Non-pigmented ciliary epithelial cell (primary cell): ENCODE measurements at regions not wholly inside any gene's neighbourhood (a gene's known extent, or its start where the extent isn't known, plus 50 kb on each side); places are given as distances from the start of the nearest gene placed in this dataset.
A peak's percentile ranks its signal among the peaks of the same experiment; 100 is the strongest.

ENCODE experiments used
- DNase-seq: peaks from one replicate; pipeline ENCODE4 v3.0.0-alpha.2; 2010; ENCODE audit warnings: low read depth

GRCh38 chr4:120431180-120431579 lies 364.5 kb upstream of the MAD2L1 start:
- no peak for DNase-seq

- no peak for DNase-seq
Observed at GRCh38 chr4:120418146-120418545, 351.5 kb upstream of the MAD2L1 start.

DNA sequence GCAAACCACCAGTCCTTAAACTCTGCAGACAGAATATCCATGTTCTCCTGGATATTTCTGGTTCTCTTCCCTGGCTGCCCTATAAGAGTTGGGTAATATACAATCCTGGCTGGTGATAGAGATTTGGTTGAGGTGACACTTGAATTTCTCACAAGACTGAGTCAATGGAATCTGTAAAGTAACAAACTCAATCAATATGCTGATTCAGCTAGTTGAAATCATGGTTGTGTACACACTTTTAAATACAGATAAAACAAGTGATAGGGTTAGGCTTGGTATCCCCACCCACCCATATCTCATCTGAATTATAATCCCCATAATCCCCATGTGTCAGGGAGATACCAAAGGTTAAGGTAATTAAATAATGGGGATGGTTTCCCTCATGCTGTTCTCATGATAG lies 349.2 kb upstream of the MAD2L1 start:
- DNase-seq = no peak

DNA sequence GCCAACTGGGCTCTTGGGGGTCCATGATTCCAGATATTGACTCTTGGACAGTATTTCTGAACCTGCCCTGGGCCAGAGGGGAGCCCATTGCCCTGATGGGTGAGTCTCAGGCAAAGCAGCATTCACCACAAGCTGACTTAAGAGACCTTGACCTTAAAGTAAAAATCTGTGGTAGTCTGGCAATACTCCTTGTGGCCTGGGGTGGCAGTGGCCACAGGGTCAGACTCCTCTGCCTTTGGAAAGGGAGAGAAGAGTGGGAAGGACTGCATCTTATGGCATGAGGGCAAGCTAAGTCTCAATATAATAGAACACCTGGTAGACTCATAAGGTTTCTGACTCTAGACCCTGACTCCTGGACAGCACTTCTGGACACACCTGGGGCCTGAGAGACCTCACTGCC lies 340.3 kb upstream of the MAD2L1 start:
- no peak for DNase-seq

GRCh38 chr4:120403296-120403695 lies 336.6 kb upstream of the MAD2L1 start:
- DNase-seq = no peak

DNA sequence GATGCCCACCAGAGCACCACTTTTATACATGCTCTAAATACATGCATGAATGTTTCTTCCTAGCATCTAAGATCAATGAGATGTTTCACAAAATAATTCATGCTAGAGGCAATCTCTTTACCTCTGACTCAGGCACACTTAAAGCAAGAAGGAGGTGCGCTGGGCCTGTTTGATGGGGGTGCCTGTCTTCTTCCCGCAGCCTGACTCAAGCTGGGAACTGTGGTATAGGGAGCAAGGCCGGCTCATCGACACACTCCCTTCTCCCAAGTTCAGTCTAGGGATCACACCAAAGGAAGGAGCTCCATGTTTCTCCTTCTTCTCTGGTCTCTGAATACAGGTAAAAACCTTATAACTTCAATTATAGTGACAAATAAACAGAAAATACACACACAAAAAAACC lies 333.8 kb upstream of the MAD2L1 start:
- DNase-seq = no peak

GRCh38 chr4:120399826-120400225 lies 333.2 kb upstream of the MAD2L1 start:
- no peak for DNase-seq

DNA sequence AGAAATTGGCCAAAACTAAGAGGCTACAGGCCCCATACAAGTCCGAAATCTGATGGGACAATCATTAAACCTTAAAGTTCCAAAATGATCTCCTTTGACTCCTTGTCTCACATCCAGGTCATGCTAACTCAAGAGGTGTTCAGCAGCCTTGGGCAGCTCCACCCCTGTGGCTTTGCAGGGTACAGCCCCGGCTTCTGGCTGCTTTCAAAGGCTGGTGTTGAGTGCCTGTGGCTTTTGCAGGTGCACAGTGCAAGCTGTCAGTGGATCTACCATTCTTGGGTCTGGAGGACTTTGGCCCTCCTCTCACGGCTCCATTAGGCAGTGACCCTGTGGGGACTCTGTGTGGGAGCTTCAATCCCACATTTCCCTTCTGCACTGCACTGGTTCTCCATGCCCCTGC lies 329.1 kb upstream of the MAD2L1 start:
- no peak for DNase-seq

DNA sequence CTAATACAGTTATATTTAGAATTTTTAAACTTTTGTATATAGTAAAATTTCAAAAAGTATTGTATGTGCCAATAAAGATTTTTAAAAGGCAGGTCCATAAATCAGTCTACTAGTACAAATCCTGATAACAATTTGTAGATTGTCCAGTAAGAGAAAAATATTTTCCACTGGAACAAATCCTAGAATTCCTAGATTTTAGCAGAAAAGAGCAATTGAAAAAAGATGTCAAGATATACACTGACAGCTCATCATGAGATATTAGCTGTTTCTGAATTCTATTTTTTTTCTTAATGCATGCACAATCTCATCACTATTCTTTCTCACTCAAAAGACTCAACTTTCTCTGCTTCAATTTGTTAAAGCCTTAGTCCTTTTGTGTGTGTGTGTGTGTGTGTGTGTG lies 289.2 kb upstream of the MAD2L1 start:
- DNase-seq = no peak

DNA sequence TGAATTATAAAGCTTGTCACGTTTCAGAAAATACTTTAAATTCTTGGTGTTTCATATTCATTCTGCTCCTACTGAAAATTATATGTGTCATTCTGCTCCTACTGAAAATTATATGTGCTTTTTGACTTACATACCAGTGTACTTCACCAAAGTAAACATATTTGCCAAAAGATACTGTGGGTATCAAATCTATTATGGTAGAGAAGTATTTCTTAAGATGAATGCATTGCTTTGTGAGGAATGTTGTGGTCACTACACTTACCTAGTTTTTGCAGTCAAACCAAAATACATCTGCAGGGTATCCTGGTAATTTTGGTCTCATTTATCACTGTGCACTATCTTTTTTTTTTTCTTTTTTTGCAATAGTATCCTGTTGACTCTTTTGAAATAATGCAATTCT lies 287.7 kb upstream of the MAD2L1 start:
- no peak for DNase-seq

DNA sequence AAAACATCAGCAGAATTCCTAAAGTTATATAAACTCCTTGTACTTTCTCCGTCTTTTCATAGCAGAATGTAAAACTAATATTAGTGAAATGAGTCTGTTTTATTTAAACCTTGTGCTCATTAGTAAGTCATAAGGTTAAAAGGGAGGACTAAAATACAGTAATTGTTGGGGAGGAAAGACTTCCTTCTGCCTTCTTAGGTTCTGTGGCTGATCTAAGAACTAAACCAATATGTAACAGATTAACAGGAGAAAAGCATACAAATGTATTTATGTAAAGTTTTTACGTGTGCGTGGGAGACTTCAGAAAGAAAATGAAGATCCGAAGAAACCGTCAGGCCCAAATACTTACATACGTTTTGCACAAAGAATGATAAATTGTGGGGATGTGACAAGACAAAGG lies 286.6 kb upstream of the MAD2L1 start:
- no peak for DNase-seq

- DNase-seq = no peak
Observed at GRCh38 chr4:120352739-120353138, 286.1 kb upstream of the MAD2L1 start.

DNA sequence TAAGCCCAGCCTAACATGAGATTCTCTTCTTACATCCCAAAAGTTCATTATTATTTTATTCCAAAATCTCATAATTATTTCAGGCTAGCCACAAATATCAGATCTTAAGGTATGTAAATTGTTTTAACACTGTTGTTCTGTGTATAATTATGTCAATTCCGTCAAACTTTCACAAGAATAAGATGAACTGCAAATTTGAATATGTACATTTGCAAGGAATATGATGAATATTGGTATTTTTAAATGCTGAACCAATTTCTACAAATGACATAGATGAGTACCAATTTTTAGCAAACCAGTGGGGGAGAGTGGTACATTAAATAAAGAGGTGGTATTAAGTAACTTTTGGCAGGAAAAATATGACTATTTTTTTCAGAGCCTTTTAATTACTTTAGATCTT lies 282.3 kb upstream of the MAD2L1 start:
- DNase-seq = no peak

DNA sequence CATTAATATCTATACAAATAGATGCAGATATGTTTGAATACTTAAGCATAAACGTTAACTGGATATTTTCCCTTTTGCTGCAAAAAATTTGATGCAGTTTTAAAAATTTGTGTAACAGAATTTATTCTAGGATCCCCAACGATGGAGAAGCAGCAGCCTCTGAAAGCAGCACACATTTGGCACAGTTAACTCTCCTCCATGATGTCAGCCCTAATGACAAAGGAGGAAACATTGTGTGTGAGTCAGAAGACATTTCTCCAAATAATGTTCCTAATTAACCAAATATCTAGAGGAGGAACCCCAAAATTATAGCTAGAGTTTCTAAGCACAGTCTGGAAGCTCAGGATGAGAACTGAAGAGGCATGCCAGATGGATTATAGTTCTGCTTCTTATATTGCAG lies 281.9 kb upstream of the MAD2L1 start:
- DNase-seq = no peak

GRCh38 chr4:120331486-120332370 lies 265.1 kb upstream of the MAD2L1 start:
- peak; percentile 14 for DNase-seq

GRCh38 chr4:120329386-120329785 lies 262.7 kb upstream of the MAD2L1 start:
- DNase-seq = no peak

GRCh38 chr4:120327276-120327675 lies 260.6 kb upstream of the MAD2L1 start:
- DNase-seq = no peak

- no peak for DNase-seq
Observed at GRCh38 chr4:120319046-120319767, 252.6 kb upstream of the MAD2L1 start.

DNA sequence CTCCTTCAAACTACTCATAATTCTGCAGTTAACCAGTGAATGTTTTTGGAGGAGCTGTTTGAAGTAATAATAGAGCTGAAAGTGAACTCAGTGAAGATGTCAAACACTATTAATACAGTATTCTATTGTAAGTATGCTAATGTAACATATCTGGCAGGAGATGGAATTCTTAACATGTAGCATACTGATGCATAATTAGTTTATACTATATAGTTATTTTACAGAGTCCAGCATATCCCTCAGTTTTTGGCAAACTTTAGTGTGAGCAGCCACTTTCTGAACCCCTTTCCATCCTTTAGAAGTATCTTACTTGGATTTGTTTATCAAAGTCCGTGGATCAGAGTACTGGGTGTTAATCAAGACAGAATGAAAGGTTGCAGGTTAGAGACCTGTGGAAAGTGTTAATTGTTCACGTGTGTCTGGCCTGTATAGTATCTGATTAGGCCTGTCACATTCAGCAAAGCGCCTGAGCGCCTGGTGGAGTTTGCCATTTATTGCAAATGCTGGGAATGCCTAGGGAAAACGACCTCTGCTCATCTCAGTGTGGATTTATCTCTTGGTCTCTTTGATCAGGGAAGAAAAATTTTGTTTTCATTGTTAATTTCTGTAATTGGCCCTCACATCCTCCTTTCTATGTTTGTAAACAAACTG lies 251.7 kb upstream of the MAD2L1 start:
- DNase-seq = no peak

DNA sequence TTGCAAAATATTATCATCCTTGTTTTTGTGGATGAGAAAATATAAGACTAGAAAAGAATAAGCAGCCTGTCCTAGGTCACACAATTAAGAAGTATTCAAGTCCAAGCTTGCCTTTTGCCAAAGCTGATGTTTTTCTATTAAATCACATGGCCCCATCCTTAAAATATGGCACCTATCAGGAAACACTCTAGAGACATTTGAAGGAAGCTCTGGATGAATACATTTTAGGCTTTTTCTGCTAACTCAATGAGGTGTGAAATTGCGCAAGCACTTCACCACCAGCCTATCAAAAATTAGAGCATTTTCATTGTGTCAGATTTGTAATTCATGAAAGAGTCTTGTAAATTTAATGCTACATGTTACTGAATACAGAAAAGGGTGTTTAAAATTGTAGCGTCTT lies 251.1 kb upstream of the MAD2L1 start:
- DNase-seq = no peak

DNA sequence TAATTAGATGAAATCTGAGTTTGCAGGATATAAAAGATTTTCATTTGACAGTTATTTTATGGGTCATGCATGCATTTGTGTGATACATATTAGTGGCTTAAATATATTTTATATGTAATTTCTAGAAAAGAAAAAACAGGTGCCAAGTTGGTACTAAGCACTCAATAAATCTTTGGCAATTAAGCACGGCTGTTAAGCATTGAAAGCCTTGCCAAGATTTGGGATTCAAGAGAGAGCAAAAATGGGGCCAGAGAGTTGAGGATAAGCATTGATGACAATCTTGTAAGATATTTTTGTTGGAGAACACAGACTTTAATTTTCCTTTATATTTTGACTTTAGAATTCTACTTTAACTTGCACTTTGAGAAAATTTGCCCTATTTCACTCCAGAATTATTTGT lies 249.8 kb upstream of the MAD2L1 start:
- DNase-seq = no peak

DNA sequence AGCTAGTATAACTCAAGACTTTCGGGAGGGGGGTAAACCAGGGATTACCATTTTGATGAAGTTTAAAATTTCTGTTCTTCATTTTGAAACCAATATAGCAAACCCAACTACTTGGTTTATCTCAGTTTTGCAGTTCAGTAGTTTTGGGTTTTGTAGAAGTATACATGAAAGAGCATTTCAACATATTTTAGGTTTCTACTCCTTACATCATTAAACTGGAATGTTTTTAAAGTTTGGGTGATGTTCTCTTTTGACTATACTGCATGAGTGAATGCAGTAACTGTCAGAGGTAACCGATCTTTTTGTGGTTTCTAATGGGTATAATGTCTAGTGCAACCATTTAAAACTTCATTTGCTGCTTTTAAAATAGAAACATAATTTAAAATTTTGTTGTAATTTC lies 248.3 kb upstream of the MAD2L1 start:
- no peak for DNase-seq

DNA sequence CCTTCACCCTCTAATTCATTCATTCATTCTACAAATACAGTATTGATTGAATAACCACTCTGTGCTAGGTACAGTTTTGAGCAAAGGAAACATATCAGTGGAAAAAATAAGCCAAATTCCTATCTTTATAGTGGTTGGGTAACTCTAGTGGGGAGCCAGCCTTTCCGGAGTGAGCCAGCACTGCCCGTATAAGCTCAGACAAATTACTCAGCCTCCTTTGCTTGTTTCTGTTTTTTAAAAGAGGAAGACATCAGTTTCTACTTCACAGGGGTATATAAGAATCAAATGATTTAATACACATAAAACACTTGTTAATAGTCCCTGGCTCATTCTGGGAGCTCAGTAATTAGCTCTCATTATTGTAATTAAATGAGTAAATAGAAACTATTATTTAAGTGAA lies 238.2 kb upstream of the MAD2L1 start:
- no peak for DNase-seq
